ENCODE measurements at regions not wholly inside any gene's neighbourhood (a gene's known extent, or its start where the extent isn't known, plus 50 kb on each side); places are given as distances from the start of the nearest gene placed in this dataset.
A peak's percentile ranks its signal among the peaks of the same experiment; 100 is the strongest.

GRCh38 chr3:67118635-67119034 is 120.5 kb downstream of the KBTBD8 start:
- DNase-seq (ENCODE audit: extremely low read depth in 1 of 4, low spot score in 3 of 4) (no peak), FAIRE-seq (no peak), ATAC-seq (no peak)
- ChIA-PET POLR2A (no interaction called here), CTCF (ENCODE audit: low intra/inter-chr PET ratio) (no interaction called here)
- Histone ChIP-seq H3K9me3 (replicated peaks; ENCODE audit: control insufficient read depth, insufficient read depth, low read depth, low read length) (no peaks in the 10 kb centered on the region), H3K4me1 (replicated peaks in 1 of 2; ENCODE audit: control insufficient read depth in 2 of 2, insufficient read depth in 2 of 2, low read length in 2 of 2) (no peaks in the 10 kb centered on the region), H3K4me3 (no peak overlapping the region), H3K4me2 (ENCODE audit: insufficient read depth, low read length) (no peak overlapping the region), H3K27ac (ENCODE audit: extremely low read depth, low read depth, low read length) (no peak overlapping the region), H3K9ac (ENCODE audit: insufficient read depth in 1 of 2, low read depth in 2 of 2, low read length in 2 of 2) (no peak overlapping the region), H2AFZ (ENCODE audit: low read depth, low read length) (no peak overlapping the region), H3K27me3 (ENCODE audit: control insufficient read depth in 2 of 2, insufficient read depth in 2 of 2, low read length in 2 of 2) (no peaks in the 10 kb centered on the region), H4K20me1 (replicated peaks; ENCODE audit: control insufficient read depth, insufficient read depth, low read length) (no peaks in the 10 kb centered on the region), H3K79me2 (ENCODE audit: control insufficient read depth, insufficient read depth, low read length) (no peaks in the 10 kb centered on the region), H3K36me3 (ENCODE audit: control insufficient read depth, insufficient read depth, low read length) (no peaks in the 10 kb centered on the region), H3K9me1 (ENCODE audit: control insufficient read depth, insufficient read depth, low read length) (no peaks in the 10 kb centered on the region)
- no peak for TF ChIP-seq DNMT1 (IDR thresholded peaks at IDR 0.05)
- peak; percentile 75 for TF ChIP-seq RFX1 (IDR thresholded peaks at IDR 0.05)
- in situ Hi-C loops (cut with MboI), result loop anchor here (10.0 kb wide), 1 partner anchor 246 kb away; no protein-coding TSS in a partner anchor
- 0% methylated on average over 3 of the region's 3 CpGs for WGBS (ENCODE audit: insufficient coverage, low coverage, missing lambda C conversion rate)
- intact Hi-C loops (cut with micrococcal nuclease), result no loop called here
- no TSS peak for BruUV-seq (replicated peaks)

- no peaks in the 10 kb centered on the region for H3K9me1 ChIP-seq (ENCODE audit: control insufficient read depth, insufficient read depth, low read length)
- POLR2A ChIA-PET, result no interaction called here
- no peak for FAIRE-seq
- H2AFZ ChIP-seq (ENCODE audit: low read depth, low read length), result no peak overlapping the region
- ATAC-seq, result no peak
- no peaks in the 10 kb centered on the region for H3K9me3 ChIP-seq (replicated peaks; ENCODE audit: control insufficient read depth, insufficient read depth, low read depth, low read length)
- in situ Hi-C loops (cut with MboI), result loop anchor here (10.0 kb wide), 1 partner anchor 1761 kb away; no protein-coding TSS in a partner anchor
- H3K36me3 ChIP-seq (ENCODE audit: control insufficient read depth, insufficient read depth, low read length), result no peaks in the 10 kb centered on the region
- no peak for DNase-seq (ENCODE audit: extremely low read depth in 1 of 4, low spot score in 3 of 4)
- no peaks in the 10 kb centered on the region for H3K4me1 ChIP-seq (replicated peaks in 1 of 2; ENCODE audit: control insufficient read depth in 2 of 2, insufficient read depth in 2 of 2, low read length in 2 of 2)
- intact Hi-C loops (cut with micrococcal nuclease), result no loop called here
- CTCF ChIA-PET (ENCODE audit: low intra/inter-chr PET ratio), result no interaction called here
- no peak overlapping the region for H3K9ac ChIP-seq (ENCODE audit: insufficient read depth in 1 of 2, low read depth in 2 of 2, low read length in 2 of 2)
- no peaks in the 10 kb centered on the region for H3K27me3 ChIP-seq (ENCODE audit: control insufficient read depth in 2 of 2, insufficient read depth in 2 of 2, low read length in 2 of 2)
- no peaks in the 10 kb centered on the region for H4K20me1 ChIP-seq (replicated peaks; ENCODE audit: control insufficient read depth, insufficient read depth, low read length)
- no peak overlapping the region for H3K4me3 ChIP-seq
- 2% methylated on average over 4 of the region's 5 CpGs for WGBS (ENCODE audit: insufficient coverage, low coverage, missing lambda C conversion rate)
- H3K79me2 ChIP-seq (ENCODE audit: control insufficient read depth, insufficient read depth, low read length), result no peaks in the 10 kb centered on the region
- H3K4me2 ChIP-seq (ENCODE audit: insufficient read depth, low read length), result no peak overlapping the region
- no TSS peak for BruUV-seq (replicated peaks)
- H3K27ac ChIP-seq (ENCODE audit: extremely low read depth, low read depth, low read length), result no peak overlapping the region
- TF ChIP-seq ZNF696 (CRISPR knock-in tag; conservative IDR thresholded peaks at IDR 0.05) (no peak), SRSF9 (IDR thresholded peaks at IDR 0.05; ENCODE audit: borderline replicate concordance, low read depth, low read length) (no peak), ILF3 (IDR thresholded peaks at IDR 0.05; ENCODE audit: borderline replicate concordance) (no peak), ZNF280B (CRISPR knock-in tag; IDR thresholded peaks at IDR 0.05) (no peak), MLX (CRISPR knock-in tag; conservative IDR thresholded peaks at IDR 0.05) (no peak), MTA2 (IDR thresholded peaks at IDR 0.05; ENCODE audit: low read depth) (no peak), SIN3B (IDR thresholded peaks at IDR 0.05; ENCODE audit: low read depth) (no peak), ZNF175 (CRISPR knock-in tag; IDR thresholded peaks at IDR 0.05; ENCODE audit: low read depth) (no peak), ZNF146 (CRISPR knock-in tag; IDR thresholded peaks at IDR 0.05; ENCODE audit: unreplicated experiment) (no peak), ZNF408 (CRISPR knock-in tag; IDR thresholded peaks at IDR 0.05; ENCODE audit: low read depth) (no peak), NRF1 (conservative IDR thresholded peaks at IDR 0.05 in 1 of 2, IDR thresholded peaks at IDR 0.05 in 1 of 2) (no peak), ZBTB34 (CRISPR knock-in tag; IDR thresholded peaks at IDR 0.05) (no peak), ZKSCAN8 (CRISPR knock-in tag; IDR thresholded peaks at IDR 0.05) (no peak)
These were observed 125.8 kb downstream of the KBTBD8 start for GRCh38 chr3:67123914-67124313.
